NCI-H510A treated with DMSO at 0.1 percent for 48 hours (cell line): ENCODE measurements at regions not wholly inside any gene's neighbourhood (a gene's known extent, or its start where the extent isn't known, plus 50 kb on each side); places are given as distances from the start of the nearest gene placed in this dataset.
"Not testable (repeated sequence)": the region's sequence is repeated elsewhere in the genome, so short reads cannot be mapped to it uniquely, and the experiment has no call there.

Experiments used
- DNase-seq: peaks from one replicate; lab custom pipeline; 2025; lab: John Stamatoyannopoulos, UW

GRCh38 chr4:174183259-174183658 is 100.2 kb downstream of the FBXO8 start:
- no peak for DNase-seq

- DNase-seq: no peak
Observed at GRCh38 chr4:174181827-174182226, 101.6 kb downstream of the FBXO8 start.

GRCh38 chr4:174177536-174177935 is 105.9 kb downstream of the FBXO8 start:
- DNase-seq: peak; percentile 84

GRCh38 chr4:174175836-174176235 is 107.6 kb downstream of the FBXO8 start:
- not testable (repeated sequence) for DNase-seq

GRCh38 chr4:174173360-174173759 is 110.1 kb downstream of the FBXO8 start:
- no peak for DNase-seq

GRCh38 chr4:174172274-174172673 is 111.2 kb downstream of the FBXO8 start:
- no peak for DNase-seq

- DNase-seq: no peak
Observed at GRCh38 chr4:174170906-174171305, 112.6 kb downstream of the FBXO8 start.

GRCh38 chr4:174170091-174170490 is 113.4 kb downstream of the FBXO8 start:
- no peak for DNase-seq

- no peak for DNase-seq
Observed at GRCh38 chr4:174157106-174157607, 126.3 kb downstream of the FBXO8 start.

GRCh38 chr4:174156239-174156826 is 127.1 kb downstream of the FBXO8 start:
- DNase-seq: peak; percentile 56

GRCh38 chr4:174154215-174154854 is 129.1 kb downstream of the FBXO8 start:
- DNase-seq: no peak

- DNase-seq: peak; percentile 18
Observed at GRCh38 chr4:174152717-174153466, 130.6 kb downstream of the FBXO8 start.

- no peak for DNase-seq
Observed at GRCh38 chr4:174147863-174148262, 135.6 kb downstream of the FBXO8 start.

GRCh38 chr4:174144106-174144505 is 139.4 kb downstream of the FBXO8 start:
- no peak for DNase-seq

GRCh38 chr4:174141876-174142275 is 141.6 kb downstream of the FBXO8 start:
- no peak for DNase-seq

GRCh38 chr4:174138616-174139015 is 144.9 kb downstream of the FBXO8 start:
- DNase-seq: no peak

- no peak for DNase-seq
Observed at GRCh38 chr4:174137698-174138097, 145.8 kb downstream of the FBXO8 start.

GRCh38 chr4:174135936-174136406 is 147.5 kb downstream of the FBXO8 start:
- DNase-seq: no peak

- no peak for DNase-seq
Observed at GRCh38 chr4:174135530-174135929, 147.9 kb downstream of the FBXO8 start.

GRCh38 chr4:174134361-174134760 is 149.1 kb downstream of the FBXO8 start:
- DNase-seq: no peak

GRCh38 chr4:174133551-174133950 is 149.9 kb downstream of the FBXO8 start:
- DNase-seq: no peak

GRCh38 chr4:174131901-174132300 is 151.6 kb downstream of the FBXO8 start:
- no peak for DNase-seq

- no peak for DNase-seq
Observed at GRCh38 chr4:174122705-174123104, 160.8 kb downstream of the FBXO8 start.
